ENCODE measurements at regions not wholly inside any gene's neighbourhood (a gene's known extent, or its start where the extent isn't known, plus 50 kb on each side); places are given as distances from the start of the nearest gene placed in this dataset.

DNA sequence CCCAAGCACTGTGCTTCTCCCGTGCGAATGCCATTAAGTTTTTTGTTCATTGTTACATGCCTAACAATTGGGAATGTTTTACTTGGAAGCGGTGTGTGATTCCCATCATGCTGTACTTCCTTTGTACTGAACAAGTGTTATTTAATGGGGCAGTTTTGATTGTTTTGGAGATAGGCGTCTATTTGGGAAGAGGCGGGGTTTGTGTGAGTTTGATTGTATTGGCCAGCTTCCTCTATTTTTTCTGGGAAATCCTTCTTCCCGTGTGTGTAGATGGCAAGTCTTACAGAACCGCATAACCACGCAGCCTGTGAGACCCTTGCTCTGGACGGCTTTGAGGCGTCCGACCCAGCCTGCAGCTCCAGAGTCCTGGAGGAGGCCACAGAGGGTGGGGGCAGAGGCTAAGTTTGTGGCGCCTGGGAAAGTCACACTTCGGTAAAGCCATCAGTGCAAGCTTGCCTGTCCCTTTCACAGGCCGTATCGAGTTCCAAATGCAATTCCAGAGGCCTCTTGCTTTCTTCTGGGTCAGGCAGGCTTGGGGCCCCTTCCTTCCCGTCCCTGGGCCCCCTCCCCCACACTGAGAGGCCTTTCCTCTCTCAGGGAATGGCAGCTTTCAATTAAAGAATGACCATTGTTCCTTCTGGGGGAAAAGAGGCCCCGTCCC lies 210.3 kb downstream of the TOMM20 start:
- no peak for TF ChIP-seq POLR2A (IDR thresholded peaks at IDR 0.05; ENCODE audit: low read length)
- TF ChIP-seq GATA1 (IDR thresholded peaks at IDR 0.05; ENCODE audit: low read depth, low read length) = no peak
